Putamen (tissue), 1 donor: ENCODE measurements at regions not wholly inside any gene's neighbourhood (a gene's known extent, or its start where the extent isn't known, plus 50 kb on each side); places are given as distances from the start of the nearest gene placed in this dataset.
"Not testable (repeated sequence)": the region's sequence is repeated elsewhere in the genome, so short reads cannot be mapped to it uniquely, and the experiment has no call there.

Source experiments
- DNase-seq: peaks from one replicate; pipeline ENCODE4 v3.0.0-alpha.2; 2016; ENCODE audit warnings: low spot score

- no peak for DNase-seq
Measured at GRCh38 chr16:58862334-58863021, 128.4 kb upstream of the GOT2 start.

GRCh38 chr16:58859958-58860669 lies 126.0 kb upstream of the GOT2 start:
- DNase-seq: no peak

GRCh38 chr16:58858577-58858976 lies 124.5 kb upstream of the GOT2 start:
- DNase-seq: not testable (repeated sequence)

GRCh38 chr16:58855291-58855863 lies 121.3 kb upstream of the GOT2 start:
- DNase-seq: no peak

GRCh38 chr16:58853854-58854791 lies 120.0 kb upstream of the GOT2 start:
- no peak for DNase-seq

DNA sequence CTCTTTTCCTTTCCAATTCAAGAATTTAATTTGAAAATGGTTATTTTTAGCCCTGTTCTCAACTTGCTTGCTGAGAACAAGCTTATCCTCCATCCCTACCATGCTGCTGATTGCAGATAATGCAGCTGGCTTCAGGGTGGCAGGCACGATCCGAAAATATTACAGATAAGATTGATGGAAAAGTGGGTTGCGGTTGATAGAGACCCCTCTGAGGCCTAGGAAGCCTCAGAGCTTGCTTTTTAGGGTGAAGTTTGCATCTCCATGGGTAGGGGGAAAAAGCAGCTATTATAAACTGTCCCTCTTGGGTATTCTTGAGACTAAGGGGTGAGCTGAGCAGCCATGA lies 116.5 kb upstream of the GOT2 start:
- DNase-seq: no peak

DNA sequence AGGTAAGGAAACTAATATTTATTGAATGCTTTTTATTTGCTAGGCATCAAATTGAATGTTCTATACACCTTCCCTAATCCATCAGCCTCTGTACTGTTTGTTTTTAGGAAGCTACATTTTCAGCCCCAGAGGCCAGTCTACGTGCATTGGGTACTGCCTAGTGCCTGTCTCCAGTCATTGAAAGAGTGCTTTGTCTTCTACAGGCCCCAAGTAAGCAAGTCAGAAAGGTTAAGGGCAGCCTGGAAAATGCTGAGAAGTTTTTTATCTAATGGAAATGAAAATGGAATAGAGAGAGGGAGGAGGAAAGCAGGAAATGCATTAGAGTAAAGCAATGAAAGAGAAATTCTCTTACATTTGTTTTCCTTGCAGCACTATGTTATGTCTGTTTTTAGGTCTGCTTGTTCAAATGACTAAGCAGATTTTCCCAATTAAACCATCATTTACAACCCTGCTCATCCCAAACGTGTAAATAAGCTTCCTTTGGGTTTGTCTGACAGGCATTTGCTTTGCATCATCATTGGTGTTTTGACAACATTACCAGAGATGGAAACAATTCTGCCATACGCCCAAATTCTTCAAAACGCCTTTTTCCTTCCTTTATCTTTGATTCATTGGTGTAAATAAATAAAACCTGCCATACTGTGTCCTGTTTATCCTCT lies 116.0 kb upstream of the GOT2 start:
- no peak for DNase-seq

DNA sequence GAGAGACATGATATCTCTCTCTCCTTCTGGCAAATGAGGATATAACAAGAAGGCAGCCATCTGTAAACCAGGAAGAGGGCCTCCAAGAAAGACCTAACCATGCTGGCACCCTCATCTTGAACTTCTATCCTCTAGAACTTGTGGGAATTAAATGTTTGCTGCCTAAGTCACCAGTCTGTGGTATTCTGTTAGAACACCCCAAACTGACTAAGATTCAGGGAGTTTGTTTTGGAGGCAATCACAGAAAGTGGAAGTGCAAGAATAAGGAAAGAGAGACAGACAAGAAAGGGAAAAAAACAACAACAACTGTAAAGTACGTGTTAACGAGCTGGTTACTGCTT lies 114.5 kb upstream of the GOT2 start:
- no peak for DNase-seq

- DNase-seq: no peak
Measured at GRCh38 chr16:58847902-58848661, 114.0 kb upstream of the GOT2 start.

DNA sequence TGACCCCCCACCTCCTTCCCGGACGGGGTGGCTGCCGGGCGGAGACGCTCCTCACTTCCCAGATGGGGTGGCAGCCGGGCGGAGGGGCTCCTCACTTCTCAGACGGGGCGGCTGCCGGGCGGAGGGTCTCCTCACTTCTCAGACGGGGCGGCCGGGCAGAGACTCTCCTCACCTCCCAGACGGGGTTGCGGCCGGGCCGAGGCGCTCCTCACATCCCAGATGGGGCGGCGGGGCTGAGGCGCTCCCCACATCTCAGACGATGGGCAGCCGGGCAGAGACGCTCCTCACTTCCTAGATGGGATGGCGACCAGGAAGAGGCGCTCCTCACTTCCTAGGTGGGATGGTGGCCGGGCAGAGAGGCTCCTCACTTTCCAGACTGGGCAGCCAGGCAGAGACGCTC lies 112.1 kb upstream of the GOT2 start:
- not testable (repeated sequence) for DNase-seq

- DNase-seq: no peak
Measured at GRCh38 chr16:58843675-58844074, 109.6 kb upstream of the GOT2 start.

GRCh38 chr16:58842746-58843145 lies 108.6 kb upstream of the GOT2 start:
- no peak for DNase-seq

- DNase-seq: no peak
Measured at GRCh38 chr16:58842156-58842555, 108.0 kb upstream of the GOT2 start.

- no peak for DNase-seq
Measured at GRCh38 chr16:58837950-58838349, 103.8 kb upstream of the GOT2 start.

- DNase-seq: no peak
Measured at GRCh38 chr16:58836427-58836826, 102.3 kb upstream of the GOT2 start.

GRCh38 chr16:58832386-58832895 lies 98.3 kb upstream of the GOT2 start:
- no peak for DNase-seq

- no peak for DNase-seq
Measured at GRCh38 chr16:58831386-58831785, 97.3 kb upstream of the GOT2 start.

DNA sequence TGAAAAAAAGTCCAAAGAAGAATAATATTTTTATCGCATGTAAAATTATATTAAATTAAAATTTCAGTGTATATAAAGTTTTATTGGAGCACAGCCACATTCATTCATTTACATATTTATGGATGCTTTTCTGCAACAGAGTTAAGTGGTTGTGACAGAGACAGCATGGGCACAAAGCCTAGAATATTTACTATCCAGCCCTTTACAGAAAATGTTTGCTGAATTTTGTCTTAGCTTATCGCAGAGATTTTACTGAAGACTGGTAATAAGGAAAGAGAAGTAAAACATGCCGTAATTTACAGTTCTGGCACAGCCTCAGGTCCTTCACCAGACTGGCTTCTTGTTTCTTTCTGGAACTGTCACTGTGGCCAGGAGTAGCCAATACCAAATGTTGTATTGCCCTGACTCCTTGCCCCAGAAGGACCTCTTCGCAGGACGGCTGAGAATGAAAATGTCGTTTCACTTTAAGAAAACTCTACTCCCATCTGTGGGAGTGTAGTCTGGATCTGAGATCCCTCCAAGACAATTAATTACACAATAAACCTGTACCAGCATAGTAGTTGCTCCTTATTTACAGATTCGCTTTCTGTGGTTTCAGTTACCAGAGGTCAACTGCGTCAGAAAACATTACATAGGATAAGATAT lies 94.9 kb upstream of the GOT2 start:
- no peak for DNase-seq

GRCh38 chr16:58824201-58824600 lies 90.1 kb upstream of the GOT2 start:
- no peak for DNase-seq

DNA sequence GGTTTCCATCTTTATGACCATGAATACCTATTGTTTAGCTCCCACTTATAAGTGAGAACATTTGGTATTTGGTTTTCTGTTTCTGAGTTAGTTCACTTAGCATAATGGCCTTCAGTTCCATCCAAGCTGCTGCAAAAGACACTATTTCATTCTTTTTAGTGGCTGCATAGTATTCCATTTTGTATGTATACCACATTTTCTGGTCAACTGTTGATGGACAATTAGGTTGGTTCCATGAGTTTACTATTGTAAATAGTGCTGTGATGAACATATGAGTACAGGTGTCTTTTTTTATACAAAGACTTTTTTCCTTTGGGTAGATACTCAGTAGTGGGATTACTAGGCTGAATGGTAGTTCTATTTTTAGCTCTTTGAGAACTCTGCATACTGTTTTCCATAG lies 87.8 kb upstream of the GOT2 start:
- no peak for DNase-seq

DNA sequence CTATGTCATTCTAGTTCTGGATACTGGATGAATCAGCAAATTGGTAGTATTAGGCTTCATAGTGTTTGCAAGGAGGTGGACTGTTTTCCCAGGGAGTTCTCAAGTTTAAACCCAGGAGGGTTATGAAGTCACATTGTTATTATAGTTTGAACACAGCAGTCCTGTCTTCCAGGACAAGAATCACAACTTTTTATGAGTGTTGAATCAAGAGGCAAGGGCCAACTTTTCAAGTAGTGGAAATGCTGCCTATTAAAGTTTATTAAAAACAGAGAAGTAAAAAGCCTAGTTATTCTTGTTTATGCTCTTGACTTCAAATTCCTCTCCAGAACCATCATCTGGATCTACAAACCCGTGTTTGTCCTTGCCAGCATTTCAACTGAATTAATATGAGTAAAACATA lies 86.3 kb upstream of the GOT2 start:
- no peak for DNase-seq
